ENCODE measurements at regions not wholly inside any gene's neighbourhood (a gene's known extent, or its start where the extent isn't known, plus 50 kb on each side); places are given as distances from the start of the nearest gene placed in this dataset.
A peak's percentile ranks its signal among the peaks of the same experiment; 100 is the strongest.

DNA sequence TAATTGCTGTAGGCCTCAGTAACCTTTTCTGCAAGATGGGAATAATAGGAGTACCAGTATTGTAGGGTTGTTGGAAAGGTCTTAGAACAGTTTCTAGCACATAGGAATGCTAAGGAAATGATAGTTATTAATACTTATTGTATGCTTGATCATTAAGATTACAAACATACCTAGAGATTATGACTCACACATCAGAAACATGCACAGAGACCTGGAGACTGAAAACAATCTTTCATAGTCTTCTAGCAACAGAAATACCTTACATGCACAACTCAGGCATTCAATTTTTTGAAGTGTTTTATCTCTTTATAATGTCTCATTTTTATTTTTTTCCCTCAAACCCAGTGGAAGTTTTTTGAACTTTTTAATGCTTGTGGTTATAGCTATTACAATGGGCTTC, 104.4 kb upstream of the ZBTB20 start:
- H3K27ac ChIP-seq, result no peak overlapping the region
- intact Hi-C loops (cut with DNase I), result no loop called here
- no peak for TF ChIP-seq POLR2A (IDR thresholded peaks at IDR 0.05)
- TF ChIP-seq, protein P1, sequence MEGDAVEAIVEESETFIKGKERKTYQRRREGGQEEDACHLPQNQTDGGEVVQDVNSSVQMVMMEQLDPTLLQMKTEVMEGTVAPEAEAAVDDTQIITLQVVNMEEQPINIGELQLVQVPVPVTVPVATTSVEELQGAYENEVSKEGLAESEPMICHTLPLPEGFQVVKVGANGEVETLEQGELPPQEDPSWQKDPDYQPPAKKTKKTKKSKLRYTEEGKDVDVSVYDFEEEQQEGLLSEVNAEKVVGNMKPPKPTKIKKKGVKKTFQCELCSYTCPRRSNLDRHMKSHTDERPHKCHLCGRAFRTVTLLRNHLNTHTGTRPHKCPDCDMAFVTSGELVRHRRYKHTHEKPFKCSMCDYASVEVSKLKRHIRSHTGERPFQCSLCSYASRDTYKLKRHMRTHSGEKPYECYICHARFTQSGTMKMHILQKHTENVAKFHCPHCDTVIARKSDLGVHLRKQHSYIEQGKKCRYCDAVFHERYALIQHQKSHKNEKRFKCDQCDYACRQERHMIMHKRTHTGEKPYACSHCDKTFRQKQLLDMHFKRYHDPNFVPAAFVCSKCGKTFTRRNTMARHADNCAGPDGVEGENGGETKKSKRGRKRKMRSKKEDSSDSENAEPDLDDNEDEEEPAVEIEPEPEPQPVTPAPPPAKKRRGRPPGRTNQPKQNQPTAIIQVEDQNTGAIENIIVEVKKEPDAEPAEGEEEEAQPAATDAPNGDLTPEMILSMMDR (IDR thresholded peaks at IDR 0.05), result no peak
- H3K4me3 ChIP-seq, result no peak overlapping the region
- no peaks in the 10 kb centered on the region for H3K27me3 ChIP-seq
- no peak for ATAC-seq
- peaks cover 0 to 8% (median 0%) of the 10 kb centered on the region in 12 donors for H3K4me1 ChIP-seq
- no peaks in the 10 kb centered on the region for H3K36me3 ChIP-seq
- peaks cover 0 to 8% (median 0%) of the 10 kb centered on the region in 12 donors for H3K9me3 ChIP-seq
- DNase-seq, result no peak

DNA sequence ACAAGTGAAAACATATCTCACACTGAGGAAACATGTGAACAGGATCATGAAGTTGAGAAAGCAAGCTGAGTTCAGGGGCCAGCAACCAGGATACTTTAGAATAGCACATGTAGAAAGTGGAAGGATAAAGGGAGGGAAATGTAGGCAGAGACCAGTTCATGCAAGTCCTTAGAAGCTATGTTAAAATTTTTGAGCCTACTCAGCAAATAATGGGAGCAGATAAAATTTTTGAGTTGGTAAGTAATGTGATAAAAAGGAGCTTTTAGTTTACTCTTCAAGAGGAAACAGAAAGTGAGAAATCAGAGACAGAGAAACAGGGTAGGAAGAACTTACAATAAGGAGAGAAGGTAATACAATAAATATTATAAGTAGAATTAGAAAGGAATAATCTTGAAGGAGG, 105.6 kb upstream of the ZBTB20 start:
- intact Hi-C loops (cut with DNase I), result no loop called here
- DNase-seq (no peak), ATAC-seq (no peak)
- H3K9me3 ChIP-seq, result peaks cover 0 to 15% (median 0%) of the 10 kb centered on the region in 12 donors
- no peak overlapping the region for H3K4me3 ChIP-seq
- no peaks in the 10 kb centered on the region for H3K36me3 ChIP-seq
- H3K27ac ChIP-seq, result no peak overlapping the region
- no peaks in the 10 kb centered on the region for H3K27me3 ChIP-seq
- H3K4me1 ChIP-seq, result peaks cover 0 to 1% (median 0%) of the 10 kb centered on the region in 12 donors
- no peak for TF ChIP-seq POLR2A (IDR thresholded peaks at IDR 0.05)
- TF ChIP-seq, protein P1 (IDR thresholded peaks at IDR 0.05), result no peak

DNA sequence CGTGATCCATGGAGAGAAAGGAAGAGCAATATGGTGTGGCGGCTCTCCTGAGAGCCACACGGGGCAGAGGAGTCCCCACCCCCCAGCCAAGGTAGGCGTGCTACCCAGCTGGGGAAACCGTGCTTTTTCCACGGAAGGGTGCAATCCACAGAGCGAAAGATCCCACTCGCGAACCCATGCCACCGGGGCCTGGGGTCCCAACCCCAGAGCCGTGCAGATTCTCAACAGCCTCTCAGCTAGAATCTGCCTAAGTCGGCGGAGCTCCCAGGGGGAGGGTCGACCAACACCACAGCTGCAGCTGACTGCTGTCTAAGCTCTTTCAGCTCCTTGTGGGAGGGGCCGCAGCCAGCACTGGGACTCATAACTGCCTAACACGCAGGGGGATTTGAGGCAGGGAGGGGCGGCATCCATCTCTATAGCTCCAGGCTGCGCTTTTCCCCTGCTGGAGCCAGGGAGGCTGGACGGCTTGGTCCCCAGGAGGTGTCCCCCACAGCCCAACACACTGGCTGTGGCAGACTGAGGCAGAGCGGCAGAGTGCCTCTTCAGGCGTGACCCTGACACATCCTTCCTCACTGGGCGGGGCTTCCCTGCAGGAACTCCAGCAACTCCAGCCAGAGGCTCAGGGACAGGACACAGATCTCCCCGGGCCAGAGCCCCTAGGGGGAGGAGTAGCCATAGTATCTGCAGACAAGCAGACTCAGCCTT, 107.6 kb upstream of the ZBTB20 start:
- H3K9me3 ChIP-seq, result peaks cover 0 to 22% (median 0%) of the 10 kb centered on the region in 12 donors
- H3K4me1 ChIP-seq, result no peaks in the 10 kb centered on the region
- TF ChIP-seq, protein P1 (IDR thresholded peaks at IDR 0.05), result no peak
- TF ChIP-seq POLR2A (IDR thresholded peaks at IDR 0.05), result no peak
- peak overlapping the region in 3 of 12 donors; percentile 9 to 46 (median 28) for H3K27ac ChIP-seq
- 75 to 84% (median 83%) methylated on average over 14 to 23 of the region's 23 CpGs for WGBS, 4 donors
- ATAC-seq (peak in 3 of 4 donors; percentile 49 to 77 (median 77)), DNase-seq (peak; percentile 26 to 68 (median 52))
- no peaks in the 10 kb centered on the region for H3K36me3 ChIP-seq
- no peaks in the 10 kb centered on the region for H3K27me3 ChIP-seq
- H3K4me3 ChIP-seq, result no peak overlapping the region
- intact Hi-C loops (cut with DNase I), result no loop called here

DNA sequence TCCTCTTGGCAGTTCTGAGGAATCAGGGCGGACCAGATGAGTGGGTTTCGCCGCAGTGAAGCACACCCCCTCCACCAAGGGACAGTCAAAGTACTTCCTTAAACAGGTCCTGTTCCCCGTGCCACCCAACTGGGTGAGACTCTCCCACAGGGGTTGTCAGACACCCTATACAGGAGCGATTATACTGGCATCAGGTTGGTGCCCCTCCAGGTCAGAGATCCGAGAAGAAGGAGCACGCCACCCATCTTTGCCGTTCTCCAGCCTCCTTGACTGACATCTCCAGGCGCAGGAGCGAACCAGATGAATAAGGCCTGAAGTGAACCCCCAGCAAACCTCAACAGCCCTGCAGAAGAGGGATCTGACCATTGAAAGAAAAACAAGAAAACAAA, 108.1 kb upstream of the ZBTB20 start:
- intact Hi-C loops (cut with DNase I), result no loop called here
- 80 to 89% (median 85%) methylated on average over 7 to 10 of the region's 10 CpGs for WGBS, 4 donors
- H3K27ac ChIP-seq, result peak overlapping the region in 1 of 12 donors; percentile 15
- H3K9me3 ChIP-seq, result peaks cover 0 to 22% (median 0%) of the 10 kb centered on the region in 12 donors
- no peak overlapping the region for H3K4me3 ChIP-seq
- ATAC-seq, result no peak
- H3K36me3 ChIP-seq, result no peaks in the 10 kb centered on the region
- TF ChIP-seq, protein P1 (IDR thresholded peaks at IDR 0.05), result no peak
- TF ChIP-seq POLR2A (IDR thresholded peaks at IDR 0.05), result no peak
- no peak for DNase-seq
- H3K4me1 ChIP-seq, result no peaks in the 10 kb centered on the region
- H3K27me3 ChIP-seq, result no peaks in the 10 kb centered on the region

Measured in heart left ventricle (tissue), 16 donors.